Caco-2 (cell line): ENCODE measurements at regions not wholly inside any gene's neighbourhood (a gene's known extent, or its start where the extent isn't known, plus 50 kb on each side); places are given as distances from the start of the nearest gene placed in this dataset.

Experiments
- BruUV-seq: library from RNA; stranded (reverse); fragments of 400-500 nt; replicated peaks from 2 replicates; lab custom pipeline; 2021; lab: Mats Ljungman, UMichigan
- CTCF ChIA-PET: fragments of 300-600 bp; sonication (Branson Sonifier 250); formaldehyde crosslinking; loops from one replicate; lab custom pipeline; 2022; ENCODE audit warnings: antibody characterized with exemption; lab: Charles Lee
- POLR2A ChIA-PET: fragments of 300-600 bp; sonication (Branson Sonifier 250); formaldehyde crosslinking; loops from one replicate; lab custom pipeline; 2022; ENCODE audit warnings: antibody characterized with exemption; lab: Charles Lee
- DNase-seq, 2 experiments: peaks; one replicate each; pipeline versions ENCODE4 v3.0.0 to v3.0.0-alpha.2; 2020 to 2022
- H3K27me3 ChIP-seq: replicated peaks from 2 replicates; pipeline ENCODE4 v1.6.0; 2011; ENCODE audit warnings: low read length; ENCODE audit not compliant: control insufficient read depth, insufficient read depth
- H3K36me3 ChIP-seq: 2 replicates; pipeline ENCODE4 v1.5.1; 2011; ENCODE audit warnings: low read length; ENCODE audit not compliant: control insufficient read depth, insufficient read depth
- H3K4me1 ChIP-seq: fragments of 250-450 bp; sonication (Bioruptor Pico); 2 replicates; pipeline ENCODE4 v1.5.1; 2020; ENCODE audit warnings: mild to moderate bottlenecking
- H3K4me3 ChIP-seq: 2 replicates; pipeline ENCODE4 v1.5.1; 2011; ENCODE audit warnings: low read depth, mild to moderate bottlenecking, control low read depth, low read length
- H3K9me3 ChIP-seq: fragments of 250-450 bp; sonication (Bioruptor Pico); 2 replicates; pipeline ENCODE4 v1.5.1; 2020; ENCODE audit warnings: mild to moderate bottlenecking, moderate library complexity
- H3K27ac Mint-ChIP-seq: one replicate; pipeline ENCODE4 v1.8.0; 2022; ENCODE audit warnings: mixed read lengths; ENCODE audit not compliant: unreplicated experiment
- H3K27me3 Mint-ChIP-seq: one replicate; pipeline ENCODE4 v1.8.0; 2022; ENCODE audit warnings: mixed read lengths; ENCODE audit not compliant: insufficient read depth, unreplicated experiment
- H3K36me3 Mint-ChIP-seq: one replicate; pipeline ENCODE4 v1.8.0; 2022; ENCODE audit warnings: mild to moderate bottlenecking, mixed read lengths; ENCODE audit not compliant: insufficient read depth, unreplicated experiment
- H3K4me1 Mint-ChIP-seq: one replicate; pipeline ENCODE4 v1.8.0; 2022; ENCODE audit warnings: low read depth, mixed read lengths; ENCODE audit not compliant: unreplicated experiment
- H3K4me3 Mint-ChIP-seq: one replicate; pipeline ENCODE4 v1.8.0; 2022; ENCODE audit warnings: mild to moderate bottlenecking, moderate library complexity, mixed read lengths; ENCODE audit not compliant: unreplicated experiment
- H3K9me3 Mint-ChIP-seq: one replicate; pipeline ENCODE4 v1.8.0; 2022; ENCODE audit warnings: mixed read lengths; ENCODE audit not compliant: unreplicated experiment
- CTCF ChIP-seq, 2 experiments: fragments of 200-600 bp in 1 of 2; IDR thresholded peaks; 1 replicate in 1 of 2; 2 replicates in 1 of 2; pipeline versions ENCODE4 v1.5.1 to v1.8.0; 2011 to 2022; ENCODE audit warnings: antibody characterized with exemption in 1 of 2, control low read depth in 1 of 2, inconsistent platforms in 1 of 2, low read depth in 1 of 2, low read length in 1 of 2, mild to moderate bottlenecking in 1 of 2, moderate library complexity in 1 of 2; ENCODE audit not compliant: insufficient read depth in 1 of 2, severe bottlenecking in 1 of 2, unreplicated experiment in 1 of 2
- intact Hi-C: fragments of 100-400 bp; cut with micrococcal nuclease; formaldehyde crosslinking; loops from one replicate; pipeline ENCODE4 v1.10.0; 2022; ENCODE audit not compliant: unreplicated experiment

GRCh38 chr12:90485560-90485959 is 469.4 kb downstream of the CCER1 start:
- Histone ChIP-seq H3K27me3 (no peaks in the 10 kb centered on the region), H3K36me3 (no peaks in the 10 kb centered on the region), H3K9me3 (no peaks in the 10 kb centered on the region), H3K4me1 (no peaks in the 10 kb centered on the region), H3K4me3 (no peak overlapping the region)
- H3K4me1 Mint-ChIP-seq, result no peaks in the 10 kb centered on the region
- POLR2A ChIA-PET, result no interaction called here
- H3K4me3 Mint-ChIP-seq, result no peak overlapping the region
- DNase-seq, result no peak
- intact Hi-C loops, result no loop called here
- no TSS peak for BruUV-seq
- H3K27ac Mint-ChIP-seq, result no peak overlapping the region
- TF ChIP-seq CTCF (IDR thresholded peaks at IDR 0.05; ENCODE audit: insufficient read depth in 1 of 2, low read depth in 1 of 2, low read length in 1 of 2, severe bottlenecking in 1 of 2, unreplicated experiment in 1 of 2), result no peak
- H3K27me3 Mint-ChIP-seq, result no peaks in the 10 kb centered on the region
- H3K36me3 Mint-ChIP-seq, result no peaks in the 10 kb centered on the region
- CTCF ChIA-PET, result no interaction called here
- H3K9me3 Mint-ChIP-seq, result peaks cover 10% of the 10 kb centered on the region

GRCh38 chr12:90484094-90484493 is 470.9 kb downstream of the CCER1 start:
- no peak for TF ChIP-seq CTCF (IDR thresholded peaks at IDR 0.05; ENCODE audit: insufficient read depth in 1 of 2, low read depth in 1 of 2, low read length in 1 of 2, severe bottlenecking in 1 of 2, unreplicated experiment in 1 of 2)
- ChIA-PET POLR2A (no interaction called here), CTCF (no interaction called here)
- Histone ChIP-seq H3K9me3 (no peaks in the 10 kb centered on the region), H3K36me3 (no peaks in the 10 kb centered on the region), H3K4me1 (no peaks in the 10 kb centered on the region), H3K27me3 (no peaks in the 10 kb centered on the region), H3K4me3 (no peak overlapping the region)
- Mint-ChIP-seq H3K27ac (no peak overlapping the region), H3K4me3 (no peak overlapping the region), H3K36me3 (no peaks in the 10 kb centered on the region), H3K9me3 (no peaks in the 10 kb centered on the region), H3K27me3 (no peaks in the 10 kb centered on the region), H3K4me1 (no peaks in the 10 kb centered on the region)
- DNase-seq, result no peak
- intact Hi-C loops, result no loop called here
- no TSS peak for BruUV-seq

- Histone ChIP-seq H3K36me3 (no peaks in the 10 kb centered on the region), H3K27me3 (no peaks in the 10 kb centered on the region), H3K9me3 (no peaks in the 10 kb centered on the region), H3K4me1 (no peaks in the 10 kb centered on the region), H3K4me3 (no peak overlapping the region)
- ChIA-PET POLR2A (no interaction called here), CTCF (no interaction called here)
- no peaks in the 10 kb centered on the region for H3K9me3 Mint-ChIP-seq
- intact Hi-C loops, result no loop called here
- H3K27ac Mint-ChIP-seq, result no peak overlapping the region
- H3K4me1 Mint-ChIP-seq, result no peaks in the 10 kb centered on the region
- no TSS peak for BruUV-seq
- no peaks in the 10 kb centered on the region for H3K36me3 Mint-ChIP-seq
- TF ChIP-seq CTCF (IDR thresholded peaks at IDR 0.05; ENCODE audit: insufficient read depth in 1 of 2, low read depth in 1 of 2, low read length in 1 of 2, severe bottlenecking in 1 of 2, unreplicated experiment in 1 of 2), result no peak
- DNase-seq, result no peak
- H3K27me3 Mint-ChIP-seq, result no peaks in the 10 kb centered on the region
- no peak overlapping the region for H3K4me3 Mint-ChIP-seq
These were observed 473.2 kb downstream of the CCER1 start for GRCh38 chr12:90481748-90482147.
